ENCODE measurements at regions not wholly inside any gene's neighbourhood (a gene's known extent, or its start where the extent isn't known, plus 50 kb on each side); places are given as distances from the start of the nearest gene placed in this dataset.

DNA sequence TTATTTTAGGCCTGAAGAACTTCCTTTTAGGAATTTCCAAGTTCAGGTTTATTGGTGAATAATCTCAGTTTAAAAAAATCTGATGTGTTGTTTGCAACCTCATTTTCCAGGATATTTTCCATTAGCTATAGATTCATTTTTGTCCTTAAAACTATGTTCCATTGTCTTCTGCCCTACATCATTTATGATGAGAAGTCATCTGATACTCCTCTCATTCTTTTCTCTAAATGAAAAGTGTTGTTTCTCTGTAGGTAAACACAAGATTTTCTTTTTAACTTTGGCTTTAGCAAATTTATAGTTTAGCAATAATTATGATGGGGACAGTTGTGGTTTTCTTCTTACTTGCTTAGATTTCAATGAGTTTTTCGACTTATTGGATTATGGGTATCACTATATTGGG is 427.3 kb downstream of the DCDC2C start:
- Histone ChIP-seq H3K9me3 (no peaks in the 10 kb centered on the region), H3K27me3 (no peaks in the 10 kb centered on the region), H3K27ac (no peak overlapping the region), H3K4me1 (no peaks in the 10 kb centered on the region), H3K4me3 (no peak overlapping the region), H3K36me3 (no peaks in the 10 kb centered on the region)
- ATAC-seq = no peak
- intact Hi-C loops (cut with DNase I) = no loop called here
- FAIRE-seq = no peak
- WGBS, 2 donors = 50 to 93% methylated on average over 1 of the region's 1 CpG
- no peak for DNase-seq
- TF ChIP-seq CTCF (IDR thresholded peaks at IDR 0.05) = no peak

DNA sequence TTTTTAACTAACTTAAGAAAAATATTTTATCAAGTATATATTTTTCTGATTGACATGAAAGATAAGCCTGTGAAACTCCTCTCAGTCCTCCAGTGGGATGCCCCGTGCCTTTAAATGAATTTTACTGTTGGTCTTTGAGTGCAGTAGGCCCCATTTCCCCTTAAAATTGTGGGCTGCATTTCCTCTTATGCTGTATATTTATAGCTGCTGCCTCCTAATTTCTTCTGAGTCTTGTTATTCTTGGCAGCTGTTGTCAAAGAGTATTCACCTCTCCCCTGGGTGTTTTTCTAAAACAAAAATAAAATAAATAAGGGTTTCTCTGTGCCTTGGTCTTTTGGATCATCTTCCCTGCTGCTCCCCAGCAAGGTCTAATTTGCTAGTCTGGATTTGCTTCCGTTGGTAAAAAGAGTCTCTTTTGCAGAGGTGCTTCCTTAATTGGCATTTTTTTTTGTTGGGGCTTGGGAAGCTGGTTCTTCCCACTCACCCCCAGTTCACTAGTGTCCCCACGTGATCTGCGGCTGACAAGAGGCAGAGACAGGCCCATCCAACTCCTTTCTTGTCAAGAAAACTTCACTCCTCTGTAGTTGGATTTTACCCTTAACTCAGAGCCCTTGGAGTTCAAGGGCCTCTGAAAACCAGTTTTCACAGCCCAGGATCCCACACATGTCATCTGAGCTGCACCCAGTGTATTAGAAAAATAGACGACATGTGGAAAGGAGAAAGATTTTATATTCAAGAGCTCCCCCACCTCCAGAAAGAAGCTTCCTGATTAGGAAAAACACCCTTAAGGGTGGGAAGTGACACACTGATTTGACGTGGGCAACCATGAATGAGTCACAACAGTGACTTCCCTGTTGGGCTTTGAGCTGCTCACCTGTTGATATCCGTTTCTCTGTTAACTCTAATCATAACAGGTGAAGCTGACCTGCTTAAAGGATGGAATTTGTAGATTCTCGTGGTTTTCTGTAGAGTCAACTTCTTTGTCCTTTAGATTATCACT is 431.5 kb downstream of the DCDC2C start:
- Histone ChIP-seq H3K27me3 (no peaks in the 10 kb centered on the region), H3K4me1 (no peaks in the 10 kb centered on the region), H3K4me3 (no peak overlapping the region), H3K27ac (no peak overlapping the region), H3K9me3 (no peaks in the 10 kb centered on the region), H3K36me3 (no peaks in the 10 kb centered on the region)
- DNase-seq (no peak), FAIRE-seq (no peak), ATAC-seq (no peak)
- 57 to 72% methylated on average over 8 of the region's 8 CpGs for WGBS, 2 donors
- TF ChIP-seq CTCF (IDR thresholded peaks at IDR 0.05) = no peak
- intact Hi-C loops (cut with DNase I) = no loop called here

- 51 to 67% methylated on average over 14 of the region's 14 CpGs for WGBS, 2 donors
- Histone ChIP-seq H3K36me3 (no peaks in the 10 kb centered on the region), H3K4me1 (no peaks in the 10 kb centered on the region), H3K27me3 (no peaks in the 10 kb centered on the region), H3K4me3 (no peak overlapping the region), H3K9me3 (no peaks in the 10 kb centered on the region), H3K27ac (no peak overlapping the region)
- intact Hi-C loops (cut with DNase I) = no loop called here
- FAIRE-seq (no peak), ATAC-seq (no peak), DNase-seq (peak in 1 of 6 donors; percentile 9)
- no peak for TF ChIP-seq CTCF (IDR thresholded peaks at IDR 0.05)
Measured at GRCh38 chr2:4135765-4136164, 432.4 kb downstream of the DCDC2C start.

DNA sequence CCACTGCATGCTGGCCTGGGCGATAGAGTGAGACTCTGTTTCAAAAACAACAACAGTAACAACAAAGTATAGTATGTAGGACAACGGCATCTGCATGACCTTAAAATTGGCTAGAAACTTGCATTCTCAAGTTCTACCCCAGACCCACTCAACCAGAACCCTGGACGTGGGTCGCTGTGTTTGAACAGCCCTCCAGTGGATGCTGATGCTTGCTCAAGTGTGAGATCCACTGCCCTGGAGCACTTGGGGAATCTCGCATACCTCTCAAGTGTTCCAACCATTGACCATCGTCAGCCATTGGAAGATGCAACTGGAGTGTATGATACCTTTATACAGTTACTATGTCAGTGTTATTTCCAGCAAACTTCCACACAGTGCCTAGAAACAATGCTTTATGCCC is 435.9 kb downstream of the DCDC2C start:
- ATAC-seq (peak in 1 of 4 donors; percentile 43), FAIRE-seq (no peak), DNase-seq (no peak)
- Histone ChIP-seq H3K27ac (no peak overlapping the region), H3K4me3 (no peak overlapping the region), H3K9me3 (no peaks in the 10 kb centered on the region), H3K4me1 (no peaks in the 10 kb centered on the region), H3K36me3 (no peaks in the 10 kb centered on the region), H3K27me3 (no peaks in the 10 kb centered on the region)
- 81 to 84% methylated on average over 6 of the region's 6 CpGs for WGBS, 2 donors
- no peak for TF ChIP-seq CTCF (IDR thresholded peaks at IDR 0.05)
- intact Hi-C loops (cut with DNase I) = no loop called here

DNA sequence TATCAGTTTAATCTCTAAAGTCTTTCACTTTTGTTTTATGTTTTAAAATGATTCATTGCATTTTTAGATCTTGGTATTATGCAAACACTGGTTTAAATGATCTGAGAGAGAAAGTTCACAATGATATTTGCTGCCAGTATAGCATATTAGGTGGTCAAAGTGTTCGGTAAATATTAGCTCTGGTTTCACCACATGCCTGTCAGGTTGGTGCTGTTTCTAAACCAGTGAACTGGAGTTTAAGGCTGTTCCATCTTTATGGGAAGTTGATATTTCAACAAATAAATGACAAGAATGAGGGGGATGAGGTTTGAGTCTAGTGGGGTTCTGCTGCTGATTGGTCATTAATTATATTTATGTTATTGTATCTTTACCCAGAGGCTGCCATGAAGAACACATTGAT is 436.4 kb downstream of the DCDC2C start:
- intact Hi-C loops (cut with DNase I) = no loop called here
- DNase-seq (no peak), FAIRE-seq (no peak), ATAC-seq (peak in 3 of 4 donors; percentile 26 to 76 (median 53))
- Histone ChIP-seq H3K4me1 (no peaks in the 10 kb centered on the region), H3K36me3 (no peaks in the 10 kb centered on the region), H3K27ac (no peak overlapping the region), H3K4me3 (no peak overlapping the region), H3K9me3 (no peaks in the 10 kb centered on the region), H3K27me3 (no peaks in the 10 kb centered on the region)
- 33 to 44% methylated on average over 1 of the region's 1 CpG for WGBS, 2 donors
- TF ChIP-seq CTCF (IDR thresholded peaks at IDR 0.05) = no peak

Data from pancreas (tissue), 10 donors.